NT2/D1 (cell line): ENCODE measurements at regions not wholly inside any gene's neighbourhood (a gene's known extent, or its start where the extent isn't known, plus 50 kb on each side); places are given as distances from the start of the nearest gene placed in this dataset.

Experiments used
- DNase-seq: peaks from one replicate; pipeline ENCODE4 v3.0.0-alpha.2; 2011; ENCODE audit warnings: low read depth, low spot score
- H3K27me3 ChIP-seq: 2 replicates; pipeline ENCODE4 v1.6.0; 2011; ENCODE audit warnings: mild to moderate bottlenecking; ENCODE audit not compliant: insufficient read length, insufficient read depth
- H3K36me3 ChIP-seq: 2 replicates; pipeline ENCODE4 v1.6.1; 2011; ENCODE audit warnings: mild to moderate bottlenecking, low read length, mixed read lengths; ENCODE audit not compliant: insufficient read depth, insufficient read length
- H3K4me1 ChIP-seq: 2 replicates; pipeline ENCODE4 v1.5.1; 2011; ENCODE audit not compliant: insufficient read depth, insufficient read length
- H3K4me3 ChIP-seq: 2 replicates; pipeline ENCODE4 v1.5.1; 2011; ENCODE audit warnings: low read depth; ENCODE audit not compliant: insufficient read length
- H3K9ac ChIP-seq: 2 replicates; pipeline ENCODE4 v1.6.0; 2011; ENCODE audit warnings: low read depth; ENCODE audit not compliant: insufficient read length
- H3K9me3 ChIP-seq: 2 replicates; pipeline ENCODE4 v1.5.1; 2011; ENCODE audit warnings: mild to moderate bottlenecking, low read length; ENCODE audit not compliant: insufficient read depth
- SUZ12 ChIP-seq: IDR thresholded peaks from 2 replicates; pipeline ENCODE4 v1.6.1; 2011; ENCODE audit not compliant: insufficient read length, insufficient read depth; ENCODE audit errors: extremely low read depth
- YY1 ChIP-seq: IDR thresholded peaks from 2 replicates; pipeline ENCODE4 v1.6.1; 2011; ENCODE audit not compliant: insufficient read length, insufficient read depth
- ZNF274 ChIP-seq: IDR thresholded peaks from 2 replicates; pipeline ENCODE4 v1.6.1; 2011; ENCODE audit warnings: mild to moderate bottlenecking, low read depth, low read length

DNA sequence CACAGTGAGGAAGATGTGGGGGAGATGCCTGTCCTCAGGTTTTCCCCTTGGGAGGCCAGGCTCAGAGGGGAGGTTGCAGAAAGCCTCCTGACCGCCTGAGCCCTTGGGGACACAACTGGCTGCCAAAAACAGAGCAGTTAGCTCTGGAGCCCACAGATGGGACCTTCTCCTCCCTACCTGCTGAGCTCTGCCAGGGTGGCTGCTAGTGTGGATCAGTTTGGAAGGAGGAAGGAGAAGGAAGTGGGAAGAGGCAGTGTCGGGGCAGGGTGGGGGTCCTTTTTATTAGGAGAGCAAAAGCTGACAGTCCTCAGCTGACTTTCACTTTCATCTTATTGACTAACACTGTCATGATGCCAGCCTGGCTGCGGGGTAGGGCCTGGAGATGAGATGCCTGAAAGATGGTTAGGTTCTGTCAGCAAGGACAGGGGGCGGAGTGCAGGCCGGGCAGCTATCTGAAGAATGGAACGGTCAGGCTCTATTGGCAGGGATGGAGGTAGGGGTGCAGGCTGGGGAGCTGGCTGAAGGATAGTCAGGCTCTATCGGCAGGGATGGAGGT is 188.5 kb upstream of the HDAC4 start:
- Histone ChIP-seq H3K27me3 (no peaks in the 10 kb centered on the region), H3K36me3 (no peaks in the 10 kb centered on the region), H3K9ac (no peak overlapping the region), H3K4me1 (peaks cover 6% of the 10 kb centered on the region), H3K4me3 (no peak overlapping the region), H3K9me3 (peaks cover 20% of the 10 kb centered on the region; the same call in 1 of the 2 replicates)
- DNase-seq = no peak
- TF ChIP-seq SUZ12 (no peak), YY1 (no peak), ZNF274 (no peak)

DNA sequence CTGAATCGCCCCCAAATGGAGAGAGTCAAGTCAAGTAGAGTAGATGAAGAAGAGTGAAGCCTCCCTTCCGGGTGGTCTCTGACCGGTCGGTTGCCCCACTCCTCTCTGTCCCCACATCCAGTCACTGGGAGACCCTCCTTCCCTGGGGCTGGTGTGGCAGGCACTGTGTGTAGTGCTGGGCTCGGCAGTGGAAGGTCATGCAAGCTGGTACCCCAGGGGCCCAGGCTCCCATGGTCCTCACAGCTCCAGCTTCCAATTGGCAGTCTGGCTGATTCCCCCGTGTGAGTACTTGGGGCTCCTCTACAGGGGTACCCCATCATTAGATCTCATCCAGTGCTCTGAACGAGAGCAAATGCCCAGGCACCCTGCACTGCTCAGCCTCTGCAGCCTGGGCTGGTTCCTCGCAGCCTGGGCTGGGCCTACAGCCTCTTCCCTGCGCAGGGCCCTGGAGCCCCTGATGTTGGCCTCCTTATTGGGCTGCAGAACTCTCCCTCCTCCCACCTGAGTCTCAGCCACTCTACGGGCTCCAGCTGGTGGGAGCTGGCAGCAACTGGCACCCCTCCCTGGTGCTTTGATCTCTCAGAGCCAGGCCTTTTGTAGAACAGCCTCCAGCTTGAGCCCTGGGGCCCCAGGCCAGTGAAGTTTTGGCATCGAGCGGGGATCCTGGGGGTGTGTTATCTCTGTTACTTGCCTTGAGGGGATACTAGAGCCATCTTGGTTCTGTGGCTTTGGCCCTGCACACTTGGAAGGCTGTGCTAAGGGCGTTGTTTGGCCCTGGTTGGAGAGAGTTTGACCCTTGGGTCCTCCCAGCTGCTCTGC is 187.8 kb upstream of the HDAC4 start:
- Histone ChIP-seq H3K9me3 (peaks cover 18% of the 10 kb centered on the region; the same call in 1 of the 2 replicates), H3K27me3 (no peaks in the 10 kb centered on the region), H3K9ac (no peak overlapping the region), H3K4me3 (no peak overlapping the region), H3K36me3 (no peaks in the 10 kb centered on the region), H3K4me1 (peaks cover 6% of the 10 kb centered on the region)
- no peak for DNase-seq
- TF ChIP-seq SUZ12 (no peak), YY1 (no peak), ZNF274 (no peak)

- H3K9me3 ChIP-seq = peaks cover 12% of the 10 kb centered on the region; the same call in 1 of the 2 replicates
- DNase-seq = no peak
- H3K4me1 ChIP-seq = peaks cover 8% of the 10 kb centered on the region
- no peak overlapping the region for H3K9ac ChIP-seq
- no peak overlapping the region for H3K4me3 ChIP-seq
- H3K27me3 ChIP-seq = no peaks in the 10 kb centered on the region
- H3K36me3 ChIP-seq = no peaks in the 10 kb centered on the region
- TF ChIP-seq ZNF274 = no peak
- no peak for TF ChIP-seq SUZ12
- TF ChIP-seq YY1 = no peak
These were observed 187.0 kb upstream of the HDAC4 start for GRCh38 chr2:239587841-239588240.

DNA sequence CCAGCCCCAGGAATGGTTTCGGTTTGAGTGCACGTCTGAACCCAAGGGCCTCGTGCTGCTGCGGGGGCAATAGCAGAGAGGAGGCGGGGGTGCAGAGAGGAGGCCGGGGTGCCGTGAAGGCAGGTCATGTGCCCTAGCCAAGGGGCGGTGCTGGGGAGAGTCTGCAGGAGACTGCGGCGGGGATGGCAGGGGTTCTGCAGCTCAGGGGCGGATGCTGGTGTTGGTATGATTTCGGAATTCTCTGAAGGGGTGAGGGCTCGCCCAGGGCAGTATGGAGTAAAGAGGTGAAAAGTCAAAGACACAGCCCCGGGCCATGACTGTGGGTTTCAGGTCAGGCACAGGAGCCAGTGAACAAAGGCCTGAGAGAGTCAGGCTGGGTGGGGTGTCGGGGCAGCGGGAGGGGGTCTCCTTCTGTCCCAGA is 186.5 kb upstream of the HDAC4 start:
- H3K9ac ChIP-seq = no peak overlapping the region
- no peak for DNase-seq
- no peaks in the 10 kb centered on the region for H3K27me3 ChIP-seq
- TF ChIP-seq YY1 = no peak
- no peak for TF ChIP-seq SUZ12
- TF ChIP-seq ZNF274 = no peak
- peaks cover 8% of the 10 kb centered on the region; the same call in 1 of the 2 replicates for H3K9me3 ChIP-seq
- H3K4me3 ChIP-seq = no peak overlapping the region
- H3K36me3 ChIP-seq = no peaks in the 10 kb centered on the region
- peaks cover 8% of the 10 kb centered on the region for H3K4me1 ChIP-seq

DNA sequence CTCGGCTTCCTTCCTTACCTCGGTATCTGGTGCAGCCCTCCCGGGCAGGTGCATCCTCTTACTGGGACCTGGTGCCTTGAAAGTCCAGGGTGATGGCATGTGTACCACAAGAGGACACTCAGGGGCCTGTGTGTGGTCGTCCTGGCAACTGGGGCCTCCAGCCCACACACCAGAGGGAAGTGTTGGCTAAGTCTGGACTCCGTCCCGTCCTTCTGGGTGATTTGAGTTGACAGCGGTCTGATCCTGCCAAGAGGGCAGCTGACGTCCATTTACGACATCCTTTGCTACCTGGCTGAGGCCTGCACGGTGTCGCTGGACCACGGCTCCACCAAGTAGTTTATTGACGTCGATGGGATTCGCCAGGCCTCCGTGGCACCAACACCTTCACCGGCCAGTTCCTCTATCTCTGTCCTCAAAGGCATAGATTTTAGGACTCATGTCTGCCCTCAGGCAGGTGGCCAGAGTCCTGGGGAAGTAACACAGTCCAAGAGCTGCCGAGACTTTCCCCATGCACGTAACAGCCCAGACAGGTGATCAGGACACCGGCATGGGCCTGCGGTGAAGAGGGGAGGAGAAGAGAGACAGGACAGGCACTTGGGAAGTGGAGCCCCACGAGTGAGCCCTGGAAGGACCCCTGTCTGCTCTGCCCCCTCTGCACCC is 186.0 kb upstream of the HDAC4 start:
- Histone ChIP-seq H3K27me3 (no peaks in the 10 kb centered on the region), H3K4me3 (no peak overlapping the region), H3K9ac (no peak overlapping the region), H3K9me3 (0 out of 2 replicates have a peak, but pooled peaks cover 2% of the 10 kb centered on the region), H3K4me1 (peaks cover 8% of the 10 kb centered on the region), H3K36me3 (no peaks in the 10 kb centered on the region)
- TF ChIP-seq YY1 (no peak), SUZ12 (no peak), ZNF274 (no peak)
- no peak for DNase-seq

GRCh38 chr2:239585422-239585821 is 184.6 kb upstream of the HDAC4 start:
- Histone ChIP-seq H3K36me3 (no peaks in the 10 kb centered on the region), H3K4me1 (peaks cover 8% of the 10 kb centered on the region), H3K4me3 (no peak overlapping the region), H3K27me3 (no peaks in the 10 kb centered on the region), H3K9me3 (no peaks in the 10 kb centered on the region), H3K9ac (no peak overlapping the region)
- DNase-seq = no peak
- TF ChIP-seq ZNF274 = no peak
- no peak for TF ChIP-seq YY1
- TF ChIP-seq SUZ12 = no peak

DNA sequence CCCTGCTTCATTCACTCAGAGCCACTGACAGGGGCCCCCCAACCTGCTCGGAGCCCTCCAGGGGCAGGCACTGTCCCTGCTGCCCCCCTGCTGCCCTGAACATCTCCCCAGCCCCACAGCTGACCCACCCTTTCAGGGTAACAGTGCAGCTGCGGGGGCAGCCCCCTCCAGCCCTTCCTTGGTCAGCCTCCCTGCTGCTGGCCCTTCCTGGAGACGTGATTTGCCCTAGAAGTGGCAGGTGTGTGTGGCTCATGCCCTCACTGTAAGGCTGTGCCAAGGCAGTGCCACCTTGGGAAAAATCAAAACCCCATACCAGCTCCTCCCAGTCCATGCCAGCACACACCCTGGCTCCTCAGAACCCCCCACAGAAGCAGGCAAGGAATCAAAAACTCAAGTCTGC is 184.2 kb upstream of the HDAC4 start:
- TF ChIP-seq ZNF274 = no peak
- TF ChIP-seq YY1 = no peak
- no peak for TF ChIP-seq SUZ12
- Histone ChIP-seq H3K36me3 (no peaks in the 10 kb centered on the region), H3K4me1 (peaks cover 8% of the 10 kb centered on the region), H3K4me3 (no peak overlapping the region), H3K9ac (no peak overlapping the region), H3K27me3 (no peaks in the 10 kb centered on the region), H3K9me3 (no peaks in the 10 kb centered on the region)
- no peak for DNase-seq
